WTC11 (cell line): ENCODE measurements at regions not wholly inside any gene's neighbourhood (a gene's known extent, or its start where the extent isn't known, plus 50 kb on each side); places are given as distances from the start of the nearest gene placed in this dataset.

Experiments
- CBFB ChIP-seq: sonication (generic); formaldehyde crosslinking; IDR thresholded peaks from 2 replicates; pipeline ENCODE4 v1.8.1; 2022; ENCODE audit warnings: mild to moderate bottlenecking, low read depth, missing genetic modification reagents
- ELF4 ChIP-seq: sonication (generic); formaldehyde crosslinking; IDR thresholded peaks from 2 replicates; pipeline ENCODE4 v1.8.1; 2022; ENCODE audit warnings: low read depth, mild to moderate bottlenecking, moderate library complexity, missing genetic modification reagents
- FOXP1 ChIP-seq: sonication (generic); formaldehyde crosslinking; IDR thresholded peaks from 2 replicates; pipeline ENCODE4 v1.8.0; 2022; ENCODE audit warnings: missing genetic modification reagents, mild to moderate bottlenecking, moderate library complexity, borderline replicate concordance
- HMGA2 ChIP-seq: fragments of 250-450 bp; sonication (Bioruptor Pico); IDR thresholded peaks from 2 replicates; pipeline ENCODE4 v1.4.0; 2021; ENCODE audit warnings: mild to moderate bottlenecking, moderate library complexity
- JUN ChIP-seq: sonication (generic); formaldehyde crosslinking; IDR thresholded peaks from 2 replicates; pipeline ENCODE4 v1.8.0; 2023; ENCODE audit warnings: mild to moderate bottlenecking, missing genetic modification reagents
- NFATC4 ChIP-seq: fragments of 250-450 bp; sonication (Bioruptor Pico); IDR thresholded peaks from 2 replicates; pipeline ENCODE4 v1.9.0; 2021; ENCODE audit warnings: mild to moderate bottlenecking
- SP1 ChIP-seq: sonication (generic); formaldehyde crosslinking; conservative IDR thresholded peaks from 2 replicates; pipeline ENCODE4 v1.8.1; 2022; ENCODE audit warnings: missing genetic modification reagents
- TP53 ChIP-seq: sonication (generic); formaldehyde crosslinking; IDR thresholded peaks from 2 replicates; pipeline ENCODE4 v1.8.1; 2023; ENCODE audit warnings: mild to moderate bottlenecking, missing genetic modification reagents
- ZNF121 ChIP-seq: sonication (generic); formaldehyde crosslinking; IDR thresholded peaks from 2 replicates; pipeline ENCODE4 v1.8.0; 2023; ENCODE audit warnings: missing genetic modification reagents
- ZNF281 ChIP-seq: sonication (generic); formaldehyde crosslinking; IDR thresholded peaks from 2 replicates; pipeline ENCODE4 v1.8.0; 2023; ENCODE audit warnings: mild to moderate bottlenecking, missing genetic modification reagents
- ZNF512 ChIP-seq: sonication (generic); formaldehyde crosslinking; IDR thresholded peaks from 2 replicates; pipeline ENCODE4 v1.8.1; 2022; ENCODE audit warnings: missing genetic modification reagents, borderline replicate concordance
- TF ChIP-seq, protein P1 (sequence below): sonication (generic); formaldehyde crosslinking; conservative IDR thresholded peaks from 2 replicates; pipeline ENCODE4 v1.8.1; 2022; ENCODE audit warnings: mild to moderate bottlenecking, missing genetic modification reagents
- TF ChIP-seq, protein P2 (sequence below): fragments of 200-600 bp; IDR thresholded peaks from 2 replicates; pipeline ENCODE4 v1.8.0; 2022; ENCODE audit warnings: antibody characterized with exemption
- TF ChIP-seq, protein P3 (sequence below): sonication (generic); formaldehyde crosslinking; IDR thresholded peaks from 2 replicates; pipeline ENCODE4 v1.8.1; 2022; ENCODE audit warnings: low read depth, missing genetic modification reagents, borderline replicate concordance

DNA sequence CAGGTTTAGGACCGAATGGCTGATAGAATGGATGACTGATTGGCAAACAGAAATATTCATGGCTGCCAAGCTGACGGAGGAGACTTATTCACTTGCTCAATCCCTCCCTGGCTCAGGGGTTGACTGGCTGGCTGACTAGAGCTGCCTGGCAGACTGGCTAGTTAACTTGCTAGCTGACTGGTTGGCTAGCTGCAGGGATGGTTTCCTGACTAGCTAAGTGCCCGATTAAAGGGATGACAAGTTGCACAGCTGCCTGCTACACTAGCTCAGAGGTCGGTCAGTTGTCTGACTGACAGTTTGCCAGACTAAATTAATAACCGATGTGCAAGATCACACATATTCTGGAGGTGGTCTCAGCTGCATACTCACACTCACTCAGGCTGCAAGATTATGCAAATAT is 1208.4 kb upstream of the CDH8 start:
- TF ChIP-seq, protein P1, sequence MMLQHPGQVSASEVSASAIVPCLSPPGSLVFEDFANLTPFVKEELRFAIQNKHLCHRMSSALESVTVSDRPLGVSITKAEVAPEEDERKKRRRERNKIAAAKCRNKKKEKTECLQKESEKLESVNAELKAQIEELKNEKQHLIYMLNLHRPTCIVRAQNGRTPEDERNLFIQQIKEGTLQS (CRISPR knock-in tag): no peak
- TF ChIP-seq, protein P2, sequence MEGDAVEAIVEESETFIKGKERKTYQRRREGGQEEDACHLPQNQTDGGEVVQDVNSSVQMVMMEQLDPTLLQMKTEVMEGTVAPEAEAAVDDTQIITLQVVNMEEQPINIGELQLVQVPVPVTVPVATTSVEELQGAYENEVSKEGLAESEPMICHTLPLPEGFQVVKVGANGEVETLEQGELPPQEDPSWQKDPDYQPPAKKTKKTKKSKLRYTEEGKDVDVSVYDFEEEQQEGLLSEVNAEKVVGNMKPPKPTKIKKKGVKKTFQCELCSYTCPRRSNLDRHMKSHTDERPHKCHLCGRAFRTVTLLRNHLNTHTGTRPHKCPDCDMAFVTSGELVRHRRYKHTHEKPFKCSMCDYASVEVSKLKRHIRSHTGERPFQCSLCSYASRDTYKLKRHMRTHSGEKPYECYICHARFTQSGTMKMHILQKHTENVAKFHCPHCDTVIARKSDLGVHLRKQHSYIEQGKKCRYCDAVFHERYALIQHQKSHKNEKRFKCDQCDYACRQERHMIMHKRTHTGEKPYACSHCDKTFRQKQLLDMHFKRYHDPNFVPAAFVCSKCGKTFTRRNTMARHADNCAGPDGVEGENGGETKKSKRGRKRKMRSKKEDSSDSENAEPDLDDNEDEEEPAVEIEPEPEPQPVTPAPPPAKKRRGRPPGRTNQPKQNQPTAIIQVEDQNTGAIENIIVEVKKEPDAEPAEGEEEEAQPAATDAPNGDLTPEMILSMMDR: no peak
- TF ChIP-seq ZNF121 (CRISPR knock-in tag) (no peak), TP53 (CRISPR knock-in tag) (no peak), ZNF512 (no peak), ELF4 (no peak), NFATC4 (CRISPR knock-in tag) (no peak), SP1 (CRISPR knock-in tag) (no peak), FOXP1 (CRISPR knock-in tag) (no peak), JUN (no peak), ZNF281 (CRISPR knock-in tag) (no peak), CBFB (no peak), HMGA2 (CRISPR knock-in tag) (no peak)
- TF ChIP-seq, protein P3, sequence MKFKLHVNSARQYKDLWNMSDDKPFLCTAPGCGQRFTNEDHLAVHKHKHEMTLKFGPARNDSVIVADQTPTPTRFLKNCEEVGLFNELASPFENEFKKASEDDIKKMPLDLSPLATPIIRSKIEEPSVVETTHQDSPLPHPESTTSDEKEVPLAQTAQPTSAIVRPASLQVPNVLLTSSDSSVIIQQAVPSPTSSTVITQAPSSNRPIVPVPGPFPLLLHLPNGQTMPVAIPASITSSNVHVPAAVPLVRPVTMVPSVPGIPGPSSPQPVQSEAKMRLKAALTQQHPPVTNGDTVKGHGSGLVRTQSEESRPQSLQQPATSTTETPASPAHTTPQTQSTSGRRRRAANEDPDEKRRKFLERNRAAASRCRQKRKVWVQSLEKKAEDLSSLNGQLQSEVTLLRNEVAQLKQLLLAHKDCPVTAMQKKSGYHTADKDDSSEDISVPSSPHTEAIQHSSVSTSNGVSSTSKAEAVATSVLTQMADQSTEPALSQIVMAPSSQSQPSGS: no peak
